ENCODE measurements at regions not wholly inside any gene's neighbourhood (a gene's known extent, or its start where the extent isn't known, plus 50 kb on each side); places are given as distances from the start of the nearest gene placed in this dataset.

GRCh38 chr10:123413353-123413752 lies 252.8 kb upstream of the GPR26 start:
- Mint-ChIP-seq H3K4me3 (no peak overlapping the region), H3K27me3 (ENCODE audit: low read depth in 3 of 3) (peaks cover 12 to 21% (median 17%) of the 10 kb centered on the region in 3 donors), H3K9me3 (peaks cover 3 to 9% (median 4%) of the 10 kb centered on the region in 7 donors), H3K27ac (no peak overlapping the region), H3K4me1 (peaks cover 13% of the 10 kb centered on the region), H3K36me3 (no peaks in the 10 kb centered on the region)
- H3K27me3 ChIP-seq (ENCODE audit: control insufficient read depth in 2 of 2, insufficient read depth in 2 of 2, low read length in 2 of 2), result peaks cover under 1 to 7% of the 10 kb centered on the region in 2 donors
- WGBS (ENCODE audit: insufficient coverage), result 80% methylated on average over 1 of the region's 2 CpGs
- no peaks in the 10 kb centered on the region for H3K79me2 ChIP-seq (ENCODE audit: insufficient read depth, low read length)
- H3K4me1 ChIP-seq (ENCODE audit: control insufficient read depth in 1 of 2, insufficient read depth in 2 of 2, low read length in 2 of 2), result peaks cover 0 to 6% of the 10 kb centered on the region in 2 donors
- DNase-seq, result no peak
- no peak overlapping the region for H2AFZ ChIP-seq (ENCODE audit: insufficient read depth, low read depth, low read length, poor library complexity, severe bottlenecking)
- intact Hi-C loops (cut with micrococcal nuclease), result no loop called here
- no peaks in the 10 kb centered on the region for H3K36me3 ChIP-seq (replicated peaks in 1 of 2; ENCODE audit: control insufficient read depth in 1 of 2, insufficient read depth in 2 of 2, low read length in 2 of 2)
- no peak overlapping the region for H3K4me3 ChIP-seq (replicated peaks in 1 of 3; ENCODE audit: low read depth in 2 of 3, low read length in 3 of 3)
- no peak overlapping the region for H3K4me2 ChIP-seq (replicated peaks; ENCODE audit: extremely low read depth, low read length, poor library complexity, severe bottlenecking)
- no peak overlapping the region for H3K9ac ChIP-seq (ENCODE audit: insufficient read depth, low read length, poor library complexity, severe bottlenecking)
- H4K20me1 ChIP-seq (ENCODE audit: insufficient read depth, low read length), result no peaks in the 10 kb centered on the region
- TF ChIP-seq CTCF (IDR thresholded peaks at IDR 0.05), result no peak
- H3K27ac ChIP-seq (ENCODE audit: low read depth in 1 of 2, low read length in 2 of 2), result no peak overlapping the region
- H3K9me3 ChIP-seq (replicated peaks in 1 of 2; ENCODE audit: control insufficient read depth in 1 of 2, insufficient read depth in 1 of 2, low read length in 2 of 2), result no peaks in the 10 kb centered on the region

- H3K4me2 ChIP-seq (replicated peaks; ENCODE audit: extremely low read depth, low read length, poor library complexity, severe bottlenecking), result no peak overlapping the region
- H2AFZ ChIP-seq (ENCODE audit: insufficient read depth, low read depth, low read length, poor library complexity, severe bottlenecking), result no peak overlapping the region
- no peak overlapping the region for H3K27ac Mint-ChIP-seq
- H3K27ac ChIP-seq (ENCODE audit: low read depth in 1 of 2, low read length in 2 of 2), result no peak overlapping the region
- TF ChIP-seq CTCF (IDR thresholded peaks at IDR 0.05), result no peak
- no peak overlapping the region for H3K4me3 Mint-ChIP-seq
- intact Hi-C loops (cut with micrococcal nuclease), result no loop called here
- H3K9me3 ChIP-seq (replicated peaks in 1 of 2; ENCODE audit: control insufficient read depth in 1 of 2, insufficient read depth in 1 of 2, low read length in 2 of 2), result no peaks in the 10 kb centered on the region
- no peak overlapping the region for H3K4me3 ChIP-seq (replicated peaks in 1 of 3; ENCODE audit: low read depth in 2 of 3, low read length in 3 of 3)
- no peak for DNase-seq
- peaks cover 3 to 9% (median 4%) of the 10 kb centered on the region in 7 donors for H3K9me3 Mint-ChIP-seq
- H3K4me1 ChIP-seq (ENCODE audit: control insufficient read depth in 1 of 2, insufficient read depth in 2 of 2, low read length in 2 of 2), result peaks cover 0 to 6% of the 10 kb centered on the region in 2 donors
- H3K27me3 Mint-ChIP-seq (ENCODE audit: low read depth in 3 of 3), result peaks cover 4 to 20% (median 12%) of the 10 kb centered on the region in 3 donors
- H3K9ac ChIP-seq (ENCODE audit: insufficient read depth, low read length, poor library complexity, severe bottlenecking), result no peak overlapping the region
- H3K4me1 Mint-ChIP-seq, result peaks cover 13% of the 10 kb centered on the region
- H3K79me2 ChIP-seq (ENCODE audit: insufficient read depth, low read length), result no peaks in the 10 kb centered on the region
- no CpG with 5 or more reads among the region's 4 CpGs for WGBS (ENCODE audit: insufficient coverage)
- no peaks in the 10 kb centered on the region for H3K36me3 Mint-ChIP-seq
- no peaks in the 10 kb centered on the region for H3K36me3 ChIP-seq (replicated peaks in 1 of 2; ENCODE audit: control insufficient read depth in 1 of 2, insufficient read depth in 2 of 2, low read length in 2 of 2)
- no peaks in the 10 kb centered on the region for H4K20me1 ChIP-seq (ENCODE audit: insufficient read depth, low read length)
- peaks cover 0 to 7% of the 10 kb centered on the region in 2 donors for H3K27me3 ChIP-seq (ENCODE audit: control insufficient read depth in 2 of 2, insufficient read depth in 2 of 2, low read length in 2 of 2)
Measured at GRCh38 chr10:123415523-123415922, 250.6 kb upstream of the GPR26 start.
